K562 (cell line): ENCODE measurements at regions not wholly inside any gene's neighbourhood (a gene's known extent, or its start where the extent isn't known, plus 50 kb on each side); places are given as distances from the start of the nearest gene placed in this dataset.

ENCODE experiments used
- ATAC-seq: fragments of 200-7000 bp; cut with Tn5 transposase; 3 replicates; pipeline ENCODE4 v1.9.1; 2020; ENCODE audit warnings: moderate library complexity
- BruUV-seq: library from RNA; stranded (reverse); fragments of 400-500 nt; replicated peaks from 2 replicates; lab custom pipeline; 2021; lab: Mats Ljungman, UMichigan
- CTCF ChIA-PET: fragments of 300-600 bp; formaldehyde crosslinking; extraction: SDS; loops from one replicate; lab custom pipeline; 2021; ENCODE audit warnings: low intra/inter-chr PET ratio; lab: Yijun Ruan, JAX
- POLR2A ChIA-PET: fragments of 300-600, 350-650 bp; sonication (Branson Sonifier 250); formaldehyde crosslinking; extraction: SDS; loops from one replicate; lab custom pipeline; 2021; ENCODE audit warnings: antibody characterized with exemption, inconsistent platforms; lab: Yijun Ruan, JAX
- DNase-seq, 4 experiments: peaks; one replicate each; pipeline versions ENCODE4 v3.0.0 to v3.0.0-alpha.2; 2011 to 2018; ENCODE audit warnings: low spot score in 3 of 4, mixed read lengths in 3 of 4; ENCODE audit errors: extremely low read depth in 1 of 4
- FAIRE-seq: peaks from 2 replicates; lab custom pipeline; 2011; peaks lifted over from hg19 to GRCh38; lab: Jason Lieb, UNC
- H2AFZ ChIP-seq: 2 replicates; pipeline ENCODE4 v1.6.0; 2011; ENCODE audit warnings: low read depth, low read length, control low read depth, inconsistent platforms
- H3K27ac ChIP-seq: fragments of 200-600 bp; 3 replicates; pipeline ENCODE4 v1.8.0; 2011; ENCODE audit warnings: low read depth, mild to moderate bottlenecking, control low read depth, inconsistent platforms, low read length, moderate library complexity, mixed read lengths; ENCODE audit errors: extremely low read depth
- H3K27me3 ChIP-seq, 2 experiments: fragments of 300-600 bp in 1 of 2; 2 replicates in 1 of 2; 3 replicates in 1 of 2; pipeline versions ENCODE4 v1.6.0 to v1.8.0; 2011; ENCODE audit warnings: inconsistent platforms in 2 of 2, low read length in 2 of 2, mild to moderate bottlenecking in 1 of 2, mixed read lengths in 1 of 2, moderate library complexity in 1 of 2; ENCODE audit not compliant: control insufficient read depth in 2 of 2, insufficient read depth in 2 of 2
- H3K36me3 ChIP-seq: fragments of 300-600 bp; 3 replicates; pipeline ENCODE4 v1.8.0; 2011; ENCODE audit warnings: mild to moderate bottlenecking, low read length, inconsistent platforms; ENCODE audit not compliant: control insufficient read depth, insufficient read depth
- H3K4me1 ChIP-seq, 2 experiments: fragments of 200-600 bp in 1 of 2; replicated peaks in 1 of 2; 2 replicates in 1 of 2; 3 replicates in 1 of 2; pipeline versions ENCODE4 v1.5.1 to v1.8.0; 2011; ENCODE audit warnings: inconsistent platforms in 2 of 2, low read length in 2 of 2, mild to moderate bottlenecking in 1 of 2, mixed read lengths in 1 of 2, moderate library complexity in 1 of 2; ENCODE audit not compliant: control insufficient read depth in 2 of 2, insufficient read depth in 2 of 2
- H3K4me2 ChIP-seq: 2 replicates; pipeline ENCODE4 v1.6.1; 2011; ENCODE audit warnings: low read length, control low read depth, inconsistent platforms, mixed read lengths; ENCODE audit not compliant: insufficient read depth
- H3K4me3 ChIP-seq: fragments of 200-600 bp; sonication (generic), shearing (Covaris generic); 2 replicates; pipeline ENCODE4 v1.5.1; 2016; ENCODE audit warnings: control low read depth, inconsistent platforms
- H3K79me2 ChIP-seq: fragments of 200-600 bp; 3 replicates; pipeline ENCODE4 v1.8.0; 2011; ENCODE audit warnings: low read length, inconsistent platforms; ENCODE audit not compliant: control insufficient read depth, insufficient read depth
- H3K9ac ChIP-seq, 2 experiments: 2 replicates each; pipeline versions ENCODE4 v1.6.0 to v1.6.1; 2011; ENCODE audit warnings: low read depth in 2 of 2, low read length in 2 of 2, control low read depth in 1 of 2, inconsistent platforms in 1 of 2, mild to moderate bottlenecking in 1 of 2, mixed read lengths in 1 of 2; ENCODE audit not compliant: insufficient read depth in 1 of 2
- H3K9me1 ChIP-seq: one replicate; pipeline ENCODE4 v1.6.0; 2011; ENCODE audit warnings: inconsistent platforms, mild to moderate bottlenecking, low read length, moderate library complexity; ENCODE audit not compliant: control insufficient read depth, insufficient read depth
- H3K9me3 ChIP-seq: replicated peaks from 2 replicates; pipeline ENCODE4 v1.5.1; 2011; ENCODE audit warnings: low read depth, low read length, inconsistent platforms; ENCODE audit not compliant: control insufficient read depth, insufficient read depth
- H4K20me1 ChIP-seq: replicated peaks from 2 replicates; pipeline ENCODE4 v1.6.1; 2011; ENCODE audit warnings: low read length, inconsistent platforms, mixed read lengths; ENCODE audit not compliant: control insufficient read depth, insufficient read depth
- CBX1 ChIP-seq: sonication (generic); IDR thresholded peaks from 2 replicates; pipeline ENCODE4 v1.6.1; 2016; ENCODE audit warnings: antibody characterized with exemption, low read depth, mild to moderate bottlenecking
- CEBPB ChIP-seq: fragments of 450-650 bp; IDR thresholded peaks from 2 replicates; pipeline ENCODE4 v1.6.1; 2016; ENCODE audit warnings: missing genetic modification characterization, missing compliant biosample characterization
- CEBPG ChIP-seq, 3 experiments: fragments of 200-800 bp in 1 of 3; sonication (Bioruptor generic) in 1 of 3; sonication (generic) in 1 of 3; formaldehyde crosslinking in 1 of 3; IDR thresholded peaks in 2 of 3; conservative IDR thresholded peaks in 1 of 3; 2 replicates each; pipeline versions ENCODE4 v1.6.1 to v1.8.0; 2016 to 2022; ENCODE audit warnings: missing compliant biosample characterization in 2 of 3, missing genetic modification characterization in 2 of 3, mild to moderate bottlenecking in 1 of 3, missing genetic modification reagents in 1 of 3
- CREM ChIP-seq: IDR thresholded peaks from 2 replicates; pipeline ENCODE4 v1.6.1; 2014; ENCODE audit warnings: antibody characterized with exemption, low read depth
- ETS2 ChIP-seq: IDR thresholded peaks from 2 replicates; pipeline ENCODE4 v1.6.1; 2016; ENCODE audit warnings: borderline replicate concordance, missing genetic modification characterization, mild to moderate bottlenecking, moderate library complexity, missing compliant biosample characterization; ENCODE audit not compliant: poor library complexity, severe bottlenecking
- FOXK1 ChIP-seq: sonication (generic); formaldehyde crosslinking; IDR thresholded peaks from 2 replicates; pipeline ENCODE4 v1.8.0; 2022; ENCODE audit warnings: missing genetic modification reagents, mild to moderate bottlenecking, borderline replicate concordance
- GATA2 ChIP-seq: sonication (generic); formaldehyde crosslinking; IDR thresholded peaks from 2 replicates; pipeline ENCODE4 v1.4.0; 2020; ENCODE audit warnings: mild to moderate bottlenecking, missing genetic modification reagents
- HDAC8 ChIP-seq: fragments of 450-650 bp; IDR thresholded peaks from 2 replicates; pipeline ENCODE4 v1.6.1; 2016; ENCODE audit warnings: mild to moderate bottlenecking, missing genetic modification characterization, moderate library complexity, missing compliant biosample characterization
- KDM5B ChIP-seq: fragments of 200-600 bp; sonication (generic); IDR thresholded peaks from 2 replicates; pipeline ENCODE4 v1.6.1; 2012; ENCODE audit warnings: low read depth, mild to moderate bottlenecking, moderate library complexity, low read length, control low read depth, inconsistent platforms; ENCODE audit not compliant: insufficient replicate concordance
- STAG1 ChIP-seq: sonication (generic); formaldehyde crosslinking; IDR thresholded peaks from 2 replicates; pipeline ENCODE4 v1.5.0; 2020; ENCODE audit warnings: missing genetic modification reagents, borderline replicate concordance
- TEAD4 ChIP-seq, 2 experiments: sonication (generic) in 1 of 2; formaldehyde crosslinking in 1 of 2; IDR thresholded peaks; 2 replicates each; pipeline versions ENCODE4 v1.6.1 to v1.8.0; 2012 to 2022; ENCODE audit warnings: borderline replicate concordance in 1 of 2, inconsistent platforms in 1 of 2, low read length in 1 of 2, mild to moderate bottlenecking in 1 of 2, missing genetic modification reagents in 1 of 2
- ZNF41 ChIP-seq: fragments of 250-450 bp; sonication (Bioruptor Pico); conservative IDR thresholded peaks from 2 replicates; pipeline ENCODE4 v1.4.0; 2020; ENCODE audit warnings: mild to moderate bottlenecking
- ZNF436 ChIP-seq: fragments of 250-450, 450-650 bp; sonication (Bioruptor Pico); formaldehyde crosslinking; IDR thresholded peaks from 2 replicates; pipeline ENCODE4 v1.7.0; 2020; ENCODE audit warnings: mild to moderate bottlenecking
- WGBS: fragments of 100-300 bp; shearing (Covaris generic); methylation state at CpG from one replicate; pipeline ENCODE4 v1.1.6; 2016; ENCODE audit warnings: low coverage, mixed read lengths; ENCODE audit not compliant: insufficient coverage; ENCODE audit errors: missing lambda C conversion rate; 5-methylcytosine and 5-hydroxymethylcytosine counted together
- in situ Hi-C: fragments of 300-500 bp; cut with MboI; formaldehyde crosslinking; loops from 4 replicates; pipeline ENCODE4 v1.15.0; 2018; ENCODE audit warnings: inconsistent platforms, mixed read lengths
- intact Hi-C: fragments of 100-400 bp; cut with micrococcal nuclease; formaldehyde crosslinking; loops from 2 replicates; pipeline ENCODE4 v1.14.2; 2022
- TF ChIP-seq, protein P1 (sequence below): fragments of 150-350 bp; conservative IDR thresholded peaks from 2 replicates; pipeline ENCODE4 v1.6.1; 2014; ENCODE audit warnings: low read length

DNA sequence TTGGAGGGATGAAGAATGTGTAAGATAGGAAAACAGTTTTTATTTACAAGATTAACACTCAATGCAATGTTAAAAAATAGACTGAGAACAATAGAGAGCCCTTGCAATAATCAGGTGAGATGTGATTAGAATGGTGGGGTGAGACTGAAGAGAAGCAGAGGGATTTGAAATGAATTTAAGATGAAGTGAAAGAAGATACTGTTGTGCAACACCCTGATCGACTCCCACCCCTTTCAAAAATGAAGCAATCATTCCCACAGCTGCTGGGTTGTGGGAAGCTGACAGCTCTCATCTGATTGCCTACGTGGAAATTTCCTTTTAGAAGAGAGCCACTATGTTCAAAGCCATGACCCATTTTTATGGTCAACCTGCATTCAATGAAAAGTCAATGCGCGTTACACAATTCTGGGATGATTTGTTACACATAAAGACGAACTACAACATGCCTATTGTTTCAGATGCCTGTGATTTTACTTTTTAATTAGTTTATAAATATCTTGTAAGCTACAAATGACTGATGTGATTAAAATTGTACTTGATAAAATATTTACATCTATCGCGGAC is 1374.8 kb downstream of the PCDH9 start:
- Histone ChIP-seq H3K36me3 (no peaks in the 10 kb centered on the region), H3K79me2 (no peaks in the 10 kb centered on the region), H3K4me2 (no peak overlapping the region), H3K27ac (no peak overlapping the region), H3K9ac (no peak overlapping the region), H2AFZ (no peak overlapping the region), H3K4me3 (no peak overlapping the region), H3K27me3 (no peaks in the 10 kb centered on the region), H3K9me3 (no peaks in the 10 kb centered on the region), H3K4me1 (no peaks in the 10 kb centered on the region), H4K20me1 (no peaks in the 10 kb centered on the region), H3K9me1 (no peaks in the 10 kb centered on the region)
- 13% methylated on average over 7 of the region's 7 CpGs for WGBS
- TF ChIP-seq CEBPG (CRISPR knock-in tag; IDR thresholded peaks at IDR 0.05) (no peak), CEBPG (tag; conservative IDR thresholded peaks at IDR 0.05 in 1 of 2, IDR thresholded peaks at IDR 0.05 in 1 of 2) (0 out of 4 replicates have a peak, but pooled peaks of 1 of the 2 experiments have one; percentile 33), ZNF41 (CRISPR knock-in tag) (no peak), STAG1 (no peak), CEBPB (tag) (peak; percentile 55)
- ChIA-PET POLR2A (no interaction called here), CTCF (no interaction called here)
- in situ Hi-C loops: no loop called here
- ATAC-seq (no peak), FAIRE-seq (no peak), DNase-seq (no peak)
- intact Hi-C loops: no loop called here
- no TSS peak for BruUV-seq

DNA sequence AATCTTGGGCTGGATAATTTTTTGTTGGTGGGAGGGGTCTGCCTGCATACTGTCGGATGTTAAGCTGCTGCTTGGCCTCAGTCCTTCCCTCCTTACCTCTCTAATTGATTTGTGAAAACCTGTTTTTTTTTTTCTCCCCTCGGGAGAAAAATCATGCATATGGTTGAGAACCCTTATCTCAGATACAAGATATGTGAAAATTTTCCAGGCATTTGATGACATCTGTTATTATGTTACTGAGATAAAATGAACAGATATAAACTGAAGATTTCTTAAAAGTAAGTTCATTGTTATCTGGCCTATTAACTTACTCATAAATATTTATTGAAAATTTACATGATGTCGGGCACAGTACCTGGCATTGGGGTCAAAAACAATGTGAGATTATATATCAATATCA is 1375.7 kb downstream of the PCDH9 start:
- ATAC-seq (no peak), FAIRE-seq (no peak), DNase-seq (no peak)
- H2AFZ ChIP-seq: no peak overlapping the region
- in situ Hi-C loops (no loop called here), intact Hi-C loops (no loop called here)
- no peaks in the 10 kb centered on the region for H3K9me3 ChIP-seq
- ChIA-PET POLR2A (no interaction called here), CTCF (no interaction called here)
- no peak overlapping the region for H3K4me2 ChIP-seq
- H4K20me1 ChIP-seq: no peaks in the 10 kb centered on the region
- H3K4me3 ChIP-seq: no peak overlapping the region
- H3K9ac ChIP-seq: no peak overlapping the region
- H3K9me1 ChIP-seq: no peaks in the 10 kb centered on the region
- no peaks in the 10 kb centered on the region for H3K79me2 ChIP-seq
- no peaks in the 10 kb centered on the region for H3K36me3 ChIP-seq
- no peak overlapping the region for H3K27ac ChIP-seq
- H3K27me3 ChIP-seq: no peaks in the 10 kb centered on the region
- 0% methylated on average over 2 of the region's 3 CpGs for WGBS
- no peaks in the 10 kb centered on the region for H3K4me1 ChIP-seq
- no TSS peak for BruUV-seq
- TF ChIP-seq GATA2 (CRISPR knock-in tag) (no peak), ZNF436 (CRISPR knock-in tag) (no peak), TEAD4 (IDR thresholded peaks at IDR 0.05; ENCODE audit: low read length) (no peak), TEAD4 (CRISPR knock-in tag; IDR thresholded peaks at IDR 0.05; ENCODE audit: borderline replicate concordance) (no peak), KDM5B (no peak), CBX1 (no peak), HDAC8 (tag) (no peak), CREM (no peak), ETS2 (tag) (no peak), FOXK1 (CRISPR knock-in tag) (no peak)
- TF ChIP-seq, protein P1, sequence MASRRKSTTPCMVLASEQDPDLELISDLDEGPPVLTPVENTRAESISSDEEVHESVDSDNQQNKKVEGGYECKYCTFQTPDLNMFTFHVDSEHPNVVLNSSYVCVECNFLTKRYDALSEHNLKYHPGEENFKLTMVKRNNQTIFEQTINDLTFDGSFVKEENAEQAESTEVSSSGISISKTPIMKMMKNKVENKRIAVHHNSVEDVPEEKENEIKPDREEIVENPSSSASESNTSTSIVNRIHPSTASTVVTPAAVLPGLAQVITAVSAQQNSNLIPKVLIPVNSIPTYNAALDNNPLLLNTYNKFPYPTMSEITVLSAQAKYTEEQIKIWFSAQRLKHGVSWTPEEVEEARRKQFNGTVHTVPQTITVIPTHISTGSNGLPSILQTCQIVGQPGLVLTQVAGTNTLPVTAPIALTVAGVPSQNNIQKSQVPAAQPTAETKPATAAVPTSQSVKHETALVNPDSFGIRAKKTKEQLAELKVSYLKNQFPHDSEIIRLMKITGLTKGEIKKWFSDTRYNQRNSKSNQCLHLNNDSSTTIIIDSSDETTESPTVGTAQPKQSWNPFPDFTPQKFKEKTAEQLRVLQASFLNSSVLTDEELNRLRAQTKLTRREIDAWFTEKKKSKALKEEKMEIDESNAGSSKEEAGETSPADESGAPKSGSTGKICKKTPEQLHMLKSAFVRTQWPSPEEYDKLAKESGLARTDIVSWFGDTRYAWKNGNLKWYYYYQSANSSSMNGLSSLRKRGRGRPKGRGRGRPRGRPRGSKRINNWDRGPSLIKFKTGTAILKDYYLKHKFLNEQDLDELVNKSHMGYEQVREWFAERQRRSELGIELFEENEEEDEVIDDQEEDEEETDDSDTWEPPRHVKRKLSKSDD: no peak
